HepG2 (cell line): ENCODE measurements at regions not wholly inside any gene's neighbourhood (a gene's known extent, or its start where the extent isn't known, plus 50 kb on each side); places are given as distances from the start of the nearest gene placed in this dataset.

Experiments used
- ATAC-seq: fragments of 200-7000 bp; cut with Tn5 transposase; 3 replicates; pipeline ENCODE4 v1.9.1; 2020; ENCODE audit warnings: mild to moderate bottlenecking, moderate library complexity
- BruUV-seq: library from RNA; stranded (reverse); fragments of 400-500 nt; replicated peaks from 2 replicates; lab custom pipeline; 2021; lab: Mats Ljungman, UMichigan
- CTCF ChIA-PET: fragments of 300-600 bp; formaldehyde crosslinking; extraction: SDS; loops from one replicate; lab custom pipeline; 2021; ENCODE audit warnings: low total read pairs, inconsistent platforms, low intra/inter-chr PET ratio; lab: Yijun Ruan, JAX
- POLR2A ChIA-PET: fragments of 350-600 bp; sonication (Branson Sonifier 250); formaldehyde crosslinking; loops from one replicate; lab custom pipeline; 2020; ENCODE audit warnings: antibody characterized with exemption, inconsistent platforms; lab: Yijun Ruan, JAX
- DNase-seq: peaks from one replicate; pipeline ENCODE4 v3.0.0-alpha.2; 2015; ENCODE audit warnings: low spot score
- FAIRE-seq: peaks from 3 replicates; lab custom pipeline; 2011; peaks lifted over from hg19 to GRCh38; lab: Jason Lieb, UNC
- H2AFZ ChIP-seq: one replicate; pipeline ENCODE4 v1.6.1; 2011; ENCODE audit warnings: low read length, inconsistent platforms
- H3K27ac ChIP-seq: fragments of 300-600 bp; 3 replicates; pipeline ENCODE4 v1.8.0; 2011; ENCODE audit warnings: mixed run types, mild to moderate bottlenecking, mixed read lengths, low read length, inconsistent platforms; ENCODE audit not compliant: insufficient read depth; ENCODE audit errors: extremely low read length
- H3K27me3 ChIP-seq, 2 experiments: fragments of 200-600 bp in 1 of 2; 2 replicates in 1 of 2; 3 replicates in 1 of 2; pipeline versions ENCODE4 v1.6.0 to v1.8.0; 2011; ENCODE audit warnings: low read length in 2 of 2, mild to moderate bottlenecking in 2 of 2, moderate library complexity in 2 of 2, inconsistent platforms in 1 of 2; ENCODE audit not compliant: insufficient read depth in 2 of 2, control insufficient read depth in 1 of 2
- H3K36me3 ChIP-seq, 2 experiments: fragments of 200-600 bp in 1 of 2; replicated peaks in 1 of 2; 2 replicates in 1 of 2; 3 replicates in 1 of 2; pipeline versions ENCODE4 v1.5.1 to v1.8.0; 2011; ENCODE audit warnings: low read length in 2 of 2, inconsistent platforms in 1 of 2; ENCODE audit not compliant: insufficient read depth in 2 of 2, control insufficient read depth in 1 of 2
- H3K4me1 ChIP-seq: 2 replicates; pipeline ENCODE4 v1.5.1; 2012; ENCODE audit warnings: low read length, inconsistent platforms; ENCODE audit not compliant: insufficient read depth
- H3K4me2 ChIP-seq: 2 replicates; pipeline ENCODE4 v1.6.0; 2011; ENCODE audit warnings: low read depth, low read length, inconsistent platforms
- H3K4me3 ChIP-seq, 3 experiments: fragments of 200-600 bp in 1 of 3; sonication (generic), shearing (Covaris generic) in 1 of 3; replicated peaks in 1 of 3; 2 replicates each; pipeline ENCODE4 v1.5.1; 2011 to 2016; ENCODE audit warnings: low read length in 3 of 3, inconsistent platforms in 2 of 3, low read depth in 2 of 3, mild to moderate bottlenecking in 2 of 3, control low read depth in 1 of 3, mixed read lengths in 1 of 3; ENCODE audit not compliant: insufficient read depth in 1 of 3
- H3K79me2 ChIP-seq: one replicate; pipeline ENCODE4 v1.6.1; 2011; ENCODE audit warnings: low read length, inconsistent platforms; ENCODE audit not compliant: insufficient read depth
- H3K9ac ChIP-seq: 2 replicates; pipeline ENCODE4 v1.6.0; 2011; ENCODE audit warnings: mild to moderate bottlenecking, low read depth, low read length, inconsistent platforms; ENCODE audit not compliant: insufficient read depth
- H3K9me3 ChIP-seq: 2 replicates; pipeline ENCODE4 v1.5.1; 2012; ENCODE audit warnings: mild to moderate bottlenecking, low read length
- H4K20me1 ChIP-seq: 2 replicates; pipeline ENCODE4 v1.6.0; 2011; ENCODE audit warnings: inconsistent platforms, mild to moderate bottlenecking, low read length, moderate library complexity; ENCODE audit not compliant: insufficient read depth
- ASH2L ChIP-seq: fragments of 300-600, 200-600 bp; sonication (generic); IDR thresholded peaks from 2 replicates; pipeline ENCODE4 v1.7.0; 2017; ENCODE audit warnings: low read depth, mild to moderate bottlenecking, moderate library complexity, mixed read lengths, low read length; ENCODE audit not compliant: insufficient read length
- HNF1A ChIP-seq, 2 experiments: sonication (generic) in 1 of 2; formaldehyde crosslinking in 1 of 2; IDR thresholded peaks; 2 replicates each; pipeline versions ENCODE4 v1.4.0 to v1.6.1; 2016 to 2020; ENCODE audit warnings: borderline replicate concordance in 1 of 2, low read depth in 1 of 2, mild to moderate bottlenecking in 1 of 2, missing genetic modification reagents in 1 of 2
- IRF2 ChIP-seq: IDR thresholded peaks from 2 replicates; pipeline ENCODE4 v1.6.1; 2018; ENCODE audit warnings: missing genetic modification reagents, missing compliant biosample characterization
- NFYC ChIP-seq: IDR thresholded peaks from 2 replicates; pipeline ENCODE4 v1.6.1; 2016; ENCODE audit warnings: missing genetic modification reagents, missing compliant biosample characterization
- ZNF34 ChIP-seq: sonication (generic); formaldehyde crosslinking; IDR thresholded peaks from 2 replicates; pipeline ENCODE4 v1.4.0; 2020; ENCODE audit warnings: mild to moderate bottlenecking, missing genetic modification reagents, borderline replicate concordance
- ZNF597 ChIP-seq: sonication (generic); formaldehyde crosslinking; IDR thresholded peaks from 2 replicates; pipeline ENCODE4 v1.5.0; 2020; ENCODE audit warnings: missing genetic modification reagents
- ZSCAN25 ChIP-seq: sonication (generic); formaldehyde crosslinking; IDR thresholded peaks from 2 replicates; pipeline ENCODE4 v1.8.0; 2022; ENCODE audit warnings: mild to moderate bottlenecking, missing genetic modification reagents
- WGBS: methylation state at CpG from one replicate; pipeline ENCODE4 v1.1.6; 2017; ENCODE audit warnings: low lambda C conversion rate; 5-methylcytosine and 5-hydroxymethylcytosine counted together
- in situ Hi-C: cut with HindIII; loops from 2 replicates; pipeline ENCODE4 v1.10.0; 2017; ENCODE audit warnings: low pct_unique_long_range_greater_than_20kb; ENCODE audit not compliant: extremely low pct_ligation_motif_present
- intact Hi-C: fragments of 100-400 bp; cut with micrococcal nuclease; formaldehyde crosslinking; loops from one replicate; pipeline ENCODE4 v1.10.0; 2022; ENCODE audit not compliant: unreplicated experiment
- TF ChIP-seq, protein P1 (sequence below): sonication (generic); formaldehyde crosslinking; IDR thresholded peaks from 2 replicates; pipeline ENCODE4 v1.8.1; 2023; ENCODE audit warnings: mild to moderate bottlenecking, missing genetic modification reagents, borderline replicate concordance
- TF ChIP-seq, protein P2 (sequence below): IDR thresholded peaks from 2 replicates; pipeline ENCODE4 v1.6.1; 2016; ENCODE audit warnings: low read depth, control low read depth

- no peak for DNase-seq
- H3K27me3 ChIP-seq = no peaks in the 10 kb centered on the region
- no peak overlapping the region for H3K4me3 ChIP-seq
- no peak overlapping the region for H3K9ac ChIP-seq
- no TSS peak for BruUV-seq
- in situ Hi-C loops = no loop called here
- H2AFZ ChIP-seq = no peak overlapping the region
- intact Hi-C loops = no loop called here
- TF ChIP-seq NFYC (CRISPR knock-in tag) (no peak), ZSCAN25 (CRISPR knock-in tag) (no peak), HNF1A (IDR thresholded peaks at IDR 0.05; ENCODE audit: low read depth) (no peak), HNF1A (CRISPR knock-in tag; IDR thresholded peaks at IDR 0.05; ENCODE audit: borderline replicate concordance) (no peak), ZNF34 (CRISPR knock-in tag) (no peak), IRF2 (CRISPR knock-in tag) (no peak), ZNF597 (CRISPR knock-in tag) (no peak), ASH2L (no peak)
- TF ChIP-seq, protein P1, sequence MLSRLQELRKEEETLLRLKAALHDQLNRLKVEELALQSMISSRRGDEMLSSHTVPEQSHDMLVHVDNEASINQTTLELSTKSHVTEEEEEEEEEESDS (CRISPR knock-in tag) = no peak
- TF ChIP-seq, protein P2, sequence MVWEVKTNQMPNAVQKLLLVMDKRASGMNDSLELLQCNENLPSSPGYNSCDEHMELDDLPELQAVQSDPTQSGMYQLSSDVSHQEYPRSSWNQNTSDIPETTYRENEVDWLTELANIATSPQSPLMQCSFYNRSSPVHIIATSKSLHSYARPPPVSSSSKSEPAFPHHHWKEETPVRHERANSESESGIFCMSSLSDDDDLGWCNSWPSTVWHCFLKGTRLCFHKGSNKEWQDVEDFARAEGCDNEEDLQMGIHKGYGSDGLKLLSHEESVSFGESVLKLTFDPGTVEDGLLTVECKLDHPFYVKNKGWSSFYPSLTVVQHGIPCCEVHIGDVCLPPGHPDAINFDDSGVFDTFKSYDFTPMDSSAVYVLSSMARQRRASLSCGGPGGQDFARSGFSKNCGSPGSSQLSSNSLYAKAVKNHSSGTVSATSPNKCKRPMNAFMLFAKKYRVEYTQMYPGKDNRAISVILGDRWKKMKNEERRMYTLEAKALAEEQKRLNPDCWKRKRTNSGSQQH (CRISPR knock-in tag) = no peak
- ChIA-PET CTCF (no interaction called here), POLR2A (no interaction called here)
- no peak overlapping the region for H3K4me2 ChIP-seq
- WGBS = 64% methylated on average over 10 of the region's 10 CpGs
- no peak for ATAC-seq
- FAIRE-seq = no peak
- no peaks in the 10 kb centered on the region for H3K4me1 ChIP-seq
- no peaks in the 10 kb centered on the region for H3K79me2 ChIP-seq
- H4K20me1 ChIP-seq = no peaks in the 10 kb centered on the region
- no peak overlapping the region for H3K27ac ChIP-seq
- H3K36me3 ChIP-seq = no peaks in the 10 kb centered on the region
- peaks cover 44% of the 10 kb centered on the region for H3K9me3 ChIP-seq
Measured at GRCh38 chr16:64297863-64298600, 823.8 kb downstream of the CDH11 start.
